ENCODE measurements at regions not wholly inside any gene's neighbourhood (a gene's known extent, or its start where the extent isn't known, plus 50 kb on each side); places are given as distances from the start of the nearest gene placed in this dataset.

DNA sequence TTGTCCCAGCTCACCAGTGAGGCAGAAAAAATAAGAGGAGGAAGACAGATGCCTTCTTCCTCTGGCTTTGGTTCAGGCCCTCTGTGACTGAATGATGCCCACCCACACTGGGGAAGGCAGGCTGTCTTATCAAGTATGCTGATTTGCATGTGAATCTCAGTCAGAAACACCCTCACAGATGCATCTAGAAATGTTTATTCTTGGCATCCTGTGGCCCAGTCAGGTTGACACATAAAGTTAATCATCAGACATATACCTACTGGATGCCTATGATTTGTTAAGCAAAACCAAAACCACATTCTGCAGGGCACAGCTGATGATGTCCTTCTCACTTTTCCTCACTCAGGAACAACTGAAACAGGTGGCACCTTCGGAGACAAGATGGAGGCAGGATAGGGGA is 243.4 kb upstream of the KCNN2 start:
- no peaks in the 10 kb centered on the region for H3K27me3 Mint-ChIP-seq (ENCODE audit: low read depth)
- H3K4ac ChIP-seq (ENCODE audit: low read depth, low read length) = no peak overlapping the region
- no peaks in the 10 kb centered on the region for H3K9me3 Mint-ChIP-seq
- H3K18ac ChIP-seq (ENCODE audit: insufficient read length, low read depth, low read length) = no peak overlapping the region
- no peak for DNase-seq
- no peak overlapping the region for H3K9ac ChIP-seq (ENCODE audit: extremely low read depth, insufficient read length, low read length)
- H3K9me3 ChIP-seq (ENCODE audit: control insufficient read depth, low read depth, low read length) = no peaks in the 10 kb centered on the region
- H3K36me3 Mint-ChIP-seq (ENCODE audit: insufficient read depth in 1 of 3, low read depth in 3 of 3) = no peaks in the 10 kb centered on the region; a peak in 1 of 7 replicates
- H3K23me2 ChIP-seq (ENCODE audit: insufficient read length, low read depth, low read length, poor library complexity, severe bottlenecking) = no peaks in the 10 kb centered on the region
- no peak overlapping the region for H3K27ac ChIP-seq (ENCODE audit: insufficient read length, low read depth, low read length)
- H3K27me3 ChIP-seq (ENCODE audit: insufficient read depth, low read length) = no peaks in the 10 kb centered on the region
- H4K5ac ChIP-seq (ENCODE audit: insufficient read length, low read depth, low read length) = no peak overlapping the region
- no peak overlapping the region for H4K8ac ChIP-seq (replicated peaks; ENCODE audit: insufficient read length, low read depth, low read length)
- TF ChIP-seq, protein P1, sequence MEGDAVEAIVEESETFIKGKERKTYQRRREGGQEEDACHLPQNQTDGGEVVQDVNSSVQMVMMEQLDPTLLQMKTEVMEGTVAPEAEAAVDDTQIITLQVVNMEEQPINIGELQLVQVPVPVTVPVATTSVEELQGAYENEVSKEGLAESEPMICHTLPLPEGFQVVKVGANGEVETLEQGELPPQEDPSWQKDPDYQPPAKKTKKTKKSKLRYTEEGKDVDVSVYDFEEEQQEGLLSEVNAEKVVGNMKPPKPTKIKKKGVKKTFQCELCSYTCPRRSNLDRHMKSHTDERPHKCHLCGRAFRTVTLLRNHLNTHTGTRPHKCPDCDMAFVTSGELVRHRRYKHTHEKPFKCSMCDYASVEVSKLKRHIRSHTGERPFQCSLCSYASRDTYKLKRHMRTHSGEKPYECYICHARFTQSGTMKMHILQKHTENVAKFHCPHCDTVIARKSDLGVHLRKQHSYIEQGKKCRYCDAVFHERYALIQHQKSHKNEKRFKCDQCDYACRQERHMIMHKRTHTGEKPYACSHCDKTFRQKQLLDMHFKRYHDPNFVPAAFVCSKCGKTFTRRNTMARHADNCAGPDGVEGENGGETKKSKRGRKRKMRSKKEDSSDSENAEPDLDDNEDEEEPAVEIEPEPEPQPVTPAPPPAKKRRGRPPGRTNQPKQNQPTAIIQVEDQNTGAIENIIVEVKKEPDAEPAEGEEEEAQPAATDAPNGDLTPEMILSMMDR (conservative IDR thresholded peaks at IDR 0.05) = no peak
- H2BK15ac ChIP-seq (ENCODE audit: low read depth, low read length) = no peak overlapping the region
- no peak overlapping the region for H3K23ac ChIP-seq (ENCODE audit: insufficient read length, low read depth, low read length)
- no peak overlapping the region for H3K14ac ChIP-seq (ENCODE audit: insufficient read depth, low read length)
- H2BK120ac ChIP-seq (ENCODE audit: low read depth, low read length, poor library complexity, severe bottlenecking) = no peak overlapping the region
- no peak overlapping the region for H4K91ac ChIP-seq (ENCODE audit: insufficient read length, low read depth, low read length)
- H2BK5ac ChIP-seq (ENCODE audit: insufficient read length, low read length) = no peak overlapping the region
- no CpG with 5 or more reads among the region's 1 CpG for WGBS (ENCODE audit: extremely low coverage, insufficient read length, low lambda C conversion rate)
- no peak overlapping the region for H3K56ac ChIP-seq (ENCODE audit: insufficient read length, low read depth, low read length)
- no peak overlapping the region for H2BK12ac ChIP-seq (ENCODE audit: insufficient read length, low read depth, low read length)
- H3K4me3 Mint-ChIP-seq = no peak overlapping the region
- H4K20me1 ChIP-seq (ENCODE audit: control insufficient read depth, insufficient read depth, insufficient read length) = no peaks in the 10 kb centered on the region
- no peaks in the 10 kb centered on the region for H3K4me1 Mint-ChIP-seq
- peak overlapping the region in 1 of 3 experiments; percentile 16; a peak in 1 of 7 replicates for H3K27ac Mint-ChIP-seq
- H3K79me2 ChIP-seq (ENCODE audit: insufficient read depth, low read length) = no peaks in the 10 kb centered on the region
- H2AFZ ChIP-seq (ENCODE audit: low read length) = no peak overlapping the region
- H2BK20ac ChIP-seq (ENCODE audit: low read depth, low read length, poor library complexity, severe bottlenecking) = no peak overlapping the region
- no peak overlapping the region for H3T11ph ChIP-seq (ENCODE audit: low read length)
- H2AK5ac ChIP-seq (ENCODE audit: insufficient read length, low read length) = no peak overlapping the region
- H3K4me2 ChIP-seq (ENCODE audit: insufficient read depth, insufficient read length, low read length) = no peak overlapping the region
- H3K4me1 ChIP-seq (ENCODE audit: insufficient read depth, low read length) = no peaks in the 10 kb centered on the region
- H3K79me1 ChIP-seq (ENCODE audit: insufficient read depth, low read depth, low read length, poor library complexity, severe bottlenecking) = no peaks in the 10 kb centered on the region
